ENCODE measurements at regions not wholly inside any gene's neighbourhood (a gene's known extent, or its start where the extent isn't known, plus 50 kb on each side); places are given as distances from the start of the nearest gene placed in this dataset.

- TF ChIP-seq, protein P1, sequence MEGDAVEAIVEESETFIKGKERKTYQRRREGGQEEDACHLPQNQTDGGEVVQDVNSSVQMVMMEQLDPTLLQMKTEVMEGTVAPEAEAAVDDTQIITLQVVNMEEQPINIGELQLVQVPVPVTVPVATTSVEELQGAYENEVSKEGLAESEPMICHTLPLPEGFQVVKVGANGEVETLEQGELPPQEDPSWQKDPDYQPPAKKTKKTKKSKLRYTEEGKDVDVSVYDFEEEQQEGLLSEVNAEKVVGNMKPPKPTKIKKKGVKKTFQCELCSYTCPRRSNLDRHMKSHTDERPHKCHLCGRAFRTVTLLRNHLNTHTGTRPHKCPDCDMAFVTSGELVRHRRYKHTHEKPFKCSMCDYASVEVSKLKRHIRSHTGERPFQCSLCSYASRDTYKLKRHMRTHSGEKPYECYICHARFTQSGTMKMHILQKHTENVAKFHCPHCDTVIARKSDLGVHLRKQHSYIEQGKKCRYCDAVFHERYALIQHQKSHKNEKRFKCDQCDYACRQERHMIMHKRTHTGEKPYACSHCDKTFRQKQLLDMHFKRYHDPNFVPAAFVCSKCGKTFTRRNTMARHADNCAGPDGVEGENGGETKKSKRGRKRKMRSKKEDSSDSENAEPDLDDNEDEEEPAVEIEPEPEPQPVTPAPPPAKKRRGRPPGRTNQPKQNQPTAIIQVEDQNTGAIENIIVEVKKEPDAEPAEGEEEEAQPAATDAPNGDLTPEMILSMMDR (IDR thresholded peaks at IDR 0.05): no peak
Observed at GRCh38 chr4:81988178-81988577, 385.6 kb downstream of the HNRNPD start.

GRCh38 chr4:81984746-81985145, 389.0 kb downstream of the HNRNPD start:
- DNase-seq (no peak), ATAC-seq (no peak)
- Mint-ChIP-seq H3K9me3 (no peaks in the 10 kb centered on the region), H3K27ac (no peak overlapping the region), H3K27me3 (ENCODE audit: low read depth in 2 of 2) (peaks cover 0 to 6% of the 10 kb centered on the region in 2 donors), H3K36me3 (no peaks in the 10 kb centered on the region), H3K4me1 (no peaks in the 10 kb centered on the region), H3K4me3 (no peak overlapping the region)
- WGBS (ENCODE audit: insufficient coverage): 85% methylated on average over 2 of the region's 3 CpGs
- H3K4me1 ChIP-seq (ENCODE audit: control insufficient read depth, insufficient read depth, low read length): no peaks in the 10 kb centered on the region
- TF ChIP-seq, protein P1 (IDR thresholded peaks at IDR 0.05): no peak
- H3K27ac ChIP-seq (ENCODE audit: low read length): no peak overlapping the region
- intact Hi-C loops (cut with micrococcal nuclease): no loop called here
- H3K9me3 ChIP-seq (ENCODE audit: control insufficient read depth, insufficient read depth, low read length): no peaks in the 10 kb centered on the region
- no peaks in the 10 kb centered on the region for H3K27me3 ChIP-seq (ENCODE audit: control insufficient read depth, insufficient read depth, low read length)
- H3K4me3 ChIP-seq (ENCODE audit: low read length): no peak overlapping the region
- H3K36me3 ChIP-seq (ENCODE audit: control insufficient read depth, insufficient read depth, low read length): no peaks in the 10 kb centered on the region

More at GRCh38 chr4:81988178-81988577, 385.6 kb downstream of the HNRNPD start:
- no peaks in the 10 kb centered on the region for H3K9me3 Mint-ChIP-seq
- 100% methylated on average over 4 of the region's 4 CpGs for WGBS (ENCODE audit: insufficient coverage)
- no peaks in the 10 kb centered on the region for H3K27me3 ChIP-seq (ENCODE audit: control insufficient read depth, insufficient read depth, low read length)
- no peak overlapping the region for H3K27ac Mint-ChIP-seq
- H3K4me1 Mint-ChIP-seq: no peaks in the 10 kb centered on the region
- no peaks in the 10 kb centered on the region for H3K4me1 ChIP-seq (ENCODE audit: control insufficient read depth, insufficient read depth, low read length)
- no peaks in the 10 kb centered on the region for H3K36me3 Mint-ChIP-seq
- H3K27ac ChIP-seq (ENCODE audit: low read length): no peak overlapping the region
- no peak overlapping the region for H3K4me3 Mint-ChIP-seq
- DNase-seq: no peak
- ATAC-seq: no peak
- peaks cover 0 to 6% of the 10 kb centered on the region in 2 donors for H3K27me3 Mint-ChIP-seq (ENCODE audit: low read depth in 2 of 2)
- no peaks in the 10 kb centered on the region for H3K36me3 ChIP-seq (ENCODE audit: control insufficient read depth, insufficient read depth, low read length)
- H3K9me3 ChIP-seq (ENCODE audit: control insufficient read depth, insufficient read depth, low read length): no peaks in the 10 kb centered on the region
- intact Hi-C loops (cut with micrococcal nuclease): no loop called here
- no peak overlapping the region for H3K4me3 ChIP-seq (ENCODE audit: low read length)

GRCh38 chr4:81982846-81983540, 390.8 kb downstream of the HNRNPD start:
- Mint-ChIP-seq H3K4me1 (no peaks in the 10 kb centered on the region), H3K9me3 (no peaks in the 10 kb centered on the region), H3K27me3 (ENCODE audit: low read depth in 2 of 2) (peaks cover 0 to 4% of the 10 kb centered on the region in 2 donors), H3K4me3 (no peak overlapping the region), H3K36me3 (no peaks in the 10 kb centered on the region), H3K27ac (no peak overlapping the region)
- WGBS (ENCODE audit: insufficient coverage): 76% methylated on average over 2 of the region's 2 CpGs
- ATAC-seq: no peak
- TF ChIP-seq, protein P1 (IDR thresholded peaks at IDR 0.05): no peak
- Histone ChIP-seq H3K27me3 (ENCODE audit: control insufficient read depth, insufficient read depth, low read length) (no peaks in the 10 kb centered on the region), H3K4me3 (ENCODE audit: low read length) (no peak overlapping the region), H3K27ac (ENCODE audit: low read length) (no peak overlapping the region), H3K36me3 (ENCODE audit: control insufficient read depth, insufficient read depth, low read length) (no peaks in the 10 kb centered on the region), H3K4me1 (ENCODE audit: control insufficient read depth, insufficient read depth, low read length) (no peaks in the 10 kb centered on the region), H3K9me3 (ENCODE audit: control insufficient read depth, insufficient read depth, low read length) (no peaks in the 10 kb centered on the region)
- intact Hi-C loops (cut with micrococcal nuclease): no loop called here
- no peak for DNase-seq

- Histone ChIP-seq H3K4me1 (ENCODE audit: control insufficient read depth, insufficient read depth, low read length) (no peaks in the 10 kb centered on the region), H3K27ac (ENCODE audit: low read length) (no peak overlapping the region), H3K9me3 (ENCODE audit: control insufficient read depth, insufficient read depth, low read length) (no peaks in the 10 kb centered on the region), H3K27me3 (ENCODE audit: control insufficient read depth, insufficient read depth, low read length) (no peaks in the 10 kb centered on the region), H3K36me3 (ENCODE audit: control insufficient read depth, insufficient read depth, low read length) (no peaks in the 10 kb centered on the region), H3K4me3 (ENCODE audit: low read length) (no peak overlapping the region)
- H3K4me3 Mint-ChIP-seq: no peak overlapping the region
- H3K4me1 Mint-ChIP-seq: no peaks in the 10 kb centered on the region
- H3K27me3 Mint-ChIP-seq (ENCODE audit: low read depth in 2 of 2): peaks cover 0 to 3% of the 10 kb centered on the region in 2 donors
- DNase-seq (no peak), ATAC-seq (no peak)
- no peak overlapping the region for H3K27ac Mint-ChIP-seq
- intact Hi-C loops (cut with micrococcal nuclease): no loop called here
- H3K9me3 Mint-ChIP-seq: no peaks in the 10 kb centered on the region
- WGBS (ENCODE audit: insufficient coverage): 96% methylated on average over 3 of the region's 3 CpGs
- TF ChIP-seq, protein P1 (IDR thresholded peaks at IDR 0.05): no peak
- no peaks in the 10 kb centered on the region for H3K36me3 Mint-ChIP-seq
Observed at GRCh38 chr4:81981218-81981617, 392.6 kb downstream of the HNRNPD start.

Measured in natural killer cell (primary cell).